Stimulated activated CD8-positive, alpha-beta memory T cell treated with anti-CD3 and anti-CD28 coated beads, Interleukin-4, amount 100 ng/mL, for 48 hours (primary cell): ENCODE measurements at regions not wholly inside any gene's neighbourhood (a gene's known extent, or its start where the extent isn't known, plus 50 kb on each side); places are given as distances from the start of the nearest gene placed in this dataset.
A peak's percentile ranks its signal among the peaks of the same experiment; 100 is the strongest.
"Not testable (repeated sequence)": the region's sequence is repeated elsewhere in the genome, so short reads cannot be mapped to it uniquely, and the experiment has no call there.

ENCODE experiments used
- DNase-seq: peaks from one replicate; pipeline ENCODE4 v3.0.0-alpha.2; 2020

- no peak for DNase-seq
Measured at GRCh38 chr11:134942681-134943080, 530.6 kb upstream of the B3GAT1 start.

GRCh38 chr11:134941936-134942600 lies 530.0 kb upstream of the B3GAT1 start:
- peak; percentile 27 for DNase-seq

DNA sequence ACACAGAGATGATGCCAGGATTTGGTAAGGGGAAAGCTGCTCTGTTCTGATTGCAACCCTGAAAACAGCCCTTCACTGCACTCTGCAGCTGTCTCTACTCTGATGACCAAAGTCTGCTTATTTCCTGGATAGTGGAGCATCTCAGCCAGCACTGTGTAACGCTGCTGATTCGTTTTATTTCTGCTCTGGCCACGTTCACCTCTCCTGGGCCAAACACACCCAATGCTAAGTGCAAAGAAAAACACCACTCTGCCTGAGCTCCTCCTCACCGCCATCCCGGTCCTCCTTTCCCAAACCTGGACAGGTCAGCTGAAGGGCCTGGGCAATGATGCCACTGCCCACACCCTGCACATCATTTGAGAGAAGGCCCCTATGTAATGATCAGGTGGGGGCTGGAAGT lies 529.3 kb upstream of the B3GAT1 start:
- no peak for DNase-seq

DNA sequence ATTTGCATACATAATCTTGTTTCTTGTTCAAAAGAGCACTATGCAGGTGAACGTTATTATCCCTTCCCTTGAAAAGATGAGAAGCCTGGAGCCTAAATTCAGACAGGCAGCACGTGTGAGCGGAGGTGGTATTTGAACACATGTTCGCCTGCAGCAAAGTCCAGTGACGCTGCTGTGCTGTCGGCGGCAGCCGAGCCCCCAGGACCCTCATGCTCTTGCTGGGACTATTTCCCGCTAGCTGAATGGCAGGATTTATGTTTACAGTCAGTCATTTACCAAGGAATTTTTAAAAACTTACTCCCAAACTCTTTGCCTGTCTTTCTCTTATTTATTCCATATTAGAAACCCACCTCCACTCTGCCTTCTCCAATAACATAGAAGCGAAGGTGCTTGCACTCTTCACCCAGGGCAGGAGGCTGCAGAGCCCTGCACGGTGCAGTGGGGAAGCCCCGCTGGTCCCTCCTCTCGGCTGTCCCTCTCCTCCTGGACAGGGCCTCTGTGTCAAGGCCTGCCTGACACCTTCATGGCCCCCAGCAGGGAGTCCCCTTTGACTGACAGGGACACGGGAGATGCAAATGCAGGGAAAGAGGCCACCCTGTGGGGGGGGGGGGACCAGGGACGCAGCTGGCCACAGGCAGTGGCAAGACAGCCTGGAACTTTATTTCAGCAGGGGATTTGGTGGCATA lies 528.5 kb upstream of the B3GAT1 start:
- no peak for DNase-seq

DNA sequence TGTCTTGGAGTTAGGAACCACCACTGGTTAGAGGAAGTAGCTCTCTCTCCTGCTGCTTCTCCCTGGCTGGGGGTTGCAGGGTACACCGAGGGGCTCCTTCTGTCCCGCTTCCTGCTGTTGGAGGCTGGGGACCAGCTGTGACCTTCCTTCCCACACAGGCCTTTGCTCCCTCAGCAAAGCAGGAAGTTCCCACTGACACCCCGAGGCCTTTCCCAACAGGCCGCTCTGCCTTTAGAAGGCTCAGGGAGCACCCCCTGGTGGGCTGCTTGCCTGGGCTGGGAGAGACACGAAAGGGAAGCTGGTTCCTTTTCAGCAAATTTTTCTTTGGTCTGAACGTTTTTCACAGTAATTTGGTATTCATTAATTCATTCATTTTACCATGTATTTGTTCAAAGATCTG lies 527.9 kb upstream of the B3GAT1 start:
- DNase-seq: no peak

DNA sequence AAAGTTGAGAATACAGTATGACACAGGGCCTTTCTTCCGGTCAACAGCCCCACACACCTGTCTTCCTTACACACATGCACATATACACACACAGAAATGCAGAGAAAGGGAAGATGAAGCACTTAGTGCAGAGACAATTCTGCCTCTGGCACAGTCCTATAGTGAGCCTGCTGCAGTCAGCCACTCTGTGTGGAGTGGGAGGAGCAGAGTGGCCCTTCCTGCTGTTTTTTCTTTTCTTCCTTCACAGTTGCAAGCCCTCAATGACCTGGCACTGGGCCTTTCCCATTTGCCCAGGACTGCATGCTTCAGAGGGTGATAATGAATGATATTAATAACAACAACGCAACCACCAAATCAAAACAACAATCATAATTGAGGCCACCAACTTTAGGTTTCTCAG lies 527.0 kb upstream of the B3GAT1 start:
- no peak for DNase-seq

GRCh38 chr11:134938212-134938611 lies 526.2 kb upstream of the B3GAT1 start:
- no peak for DNase-seq

DNA sequence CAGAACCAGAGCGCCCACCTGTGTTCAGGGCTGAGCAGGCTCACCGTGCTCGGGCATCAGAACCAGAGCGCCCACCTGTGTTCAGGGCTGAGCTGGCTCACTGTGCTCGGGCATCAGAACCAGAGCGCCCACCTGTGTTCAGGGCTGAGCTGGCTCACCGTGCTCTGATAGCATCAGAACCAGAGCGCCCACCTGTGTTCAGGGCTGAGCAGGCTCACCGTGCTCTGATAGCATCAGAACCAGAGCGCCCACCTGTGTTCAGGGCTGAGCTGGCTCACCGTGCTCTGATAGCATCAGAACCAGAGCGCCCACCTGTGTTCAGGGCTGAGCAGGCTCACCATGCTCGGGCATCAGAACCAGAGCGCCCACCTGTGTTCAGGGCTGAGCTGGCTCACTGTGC lies 525.2 kb upstream of the B3GAT1 start:
- not testable (repeated sequence) for DNase-seq

DNA sequence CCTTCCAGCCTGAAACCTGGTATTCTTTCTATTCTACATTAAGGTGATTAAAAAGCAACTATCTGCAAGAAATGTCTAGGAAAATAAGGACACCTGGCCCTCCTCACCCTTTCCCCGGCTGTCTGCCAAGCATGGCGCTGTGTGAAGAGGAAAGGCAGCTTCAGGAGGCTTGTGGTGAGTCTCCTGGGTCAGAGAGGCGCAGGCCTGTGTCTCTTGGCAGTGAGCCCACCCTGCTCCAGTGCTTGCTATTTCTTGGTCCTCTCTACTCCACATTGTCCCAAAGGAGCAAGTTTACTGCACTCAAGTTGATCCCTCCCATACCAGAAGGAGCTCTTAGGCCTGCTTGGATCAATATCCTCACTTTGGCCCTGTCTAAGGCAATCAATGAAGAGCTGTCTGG lies 520.7 kb upstream of the B3GAT1 start:
- DNase-seq: no peak

DNA sequence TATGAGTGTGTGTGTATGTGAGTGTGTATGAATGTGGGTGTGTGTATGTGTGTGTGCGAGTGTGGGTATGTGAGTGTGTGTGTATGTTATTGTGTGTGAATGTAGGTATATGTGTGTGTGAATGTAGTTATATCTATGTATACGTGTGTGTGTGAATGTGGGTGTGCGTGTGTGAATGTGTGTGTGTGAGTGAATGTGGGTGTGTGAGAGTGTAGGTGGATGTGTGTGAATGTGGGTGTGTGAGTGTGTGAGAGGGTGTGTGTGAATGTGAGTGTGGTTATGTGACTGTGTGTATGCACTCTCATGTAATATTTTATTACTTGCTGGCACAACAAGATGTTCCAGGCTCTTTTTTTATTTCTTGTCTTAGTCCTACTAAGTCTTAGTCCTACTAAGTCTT lies 513.4 kb upstream of the B3GAT1 start:
- no peak for DNase-seq

- DNase-seq: no peak
Measured at GRCh38 chr11:134923441-134923840, 511.4 kb upstream of the B3GAT1 start.

DNA sequence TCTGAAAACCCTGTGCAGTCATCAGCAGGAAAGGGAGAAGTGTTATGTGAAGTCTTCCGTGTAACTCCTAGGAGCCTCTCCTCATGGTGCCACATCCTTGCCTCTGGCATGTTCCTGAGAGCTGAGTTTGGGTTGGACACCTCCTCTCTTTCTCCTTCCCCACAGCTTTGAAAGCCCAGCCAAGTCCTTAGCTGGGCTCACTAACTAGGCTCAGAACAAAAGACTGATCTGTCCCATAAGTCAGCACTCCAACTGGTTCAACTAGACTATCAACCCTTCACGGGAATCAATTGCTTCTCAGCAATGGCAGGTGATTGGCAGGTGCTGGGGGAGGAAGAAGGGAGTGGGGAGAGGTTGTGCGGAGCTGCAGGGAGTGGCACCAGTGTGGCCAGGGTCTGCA lies 509.9 kb upstream of the B3GAT1 start:
- no peak for DNase-seq

- DNase-seq: no peak
Measured at GRCh38 chr11:134920851-134921608, 509.0 kb upstream of the B3GAT1 start.

DNA sequence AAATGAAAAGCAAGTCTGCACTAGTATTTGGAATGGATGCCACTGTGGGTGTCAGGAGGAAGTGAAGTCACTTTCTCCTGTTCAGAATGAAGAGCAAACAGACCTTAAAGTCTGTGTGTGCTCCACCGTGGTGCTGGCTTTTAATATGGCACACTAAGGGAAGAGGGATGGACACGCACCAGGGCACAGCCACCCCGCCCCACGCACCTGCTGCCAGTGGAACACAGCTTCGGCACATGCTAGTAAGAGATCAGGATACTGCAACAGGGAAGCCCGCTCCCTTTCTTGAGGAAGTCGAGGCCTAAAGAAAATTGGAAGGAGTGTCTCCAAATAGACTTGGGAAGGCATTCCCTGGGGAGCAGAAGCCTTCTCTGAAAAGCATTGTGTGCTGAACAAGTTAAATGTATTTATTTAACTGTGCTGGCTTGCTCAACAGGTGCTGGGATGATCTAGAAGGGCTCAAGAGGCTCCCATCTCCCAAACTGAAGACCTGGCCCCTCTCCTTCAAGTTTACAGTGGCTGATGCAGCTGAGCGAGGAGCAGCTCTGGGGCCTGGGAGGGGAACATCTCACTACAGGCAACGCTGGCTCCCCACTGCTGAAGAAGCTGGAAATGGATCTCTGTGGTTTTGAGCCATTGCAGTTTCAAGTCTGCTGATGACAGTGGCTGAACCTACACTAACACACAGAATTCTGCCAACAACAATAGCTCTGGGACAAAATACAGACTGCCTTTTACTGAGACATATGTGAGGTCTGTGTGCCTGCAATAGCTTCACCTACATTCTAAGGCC lies 504.6 kb upstream of the B3GAT1 start:
- no peak for DNase-seq

DNA sequence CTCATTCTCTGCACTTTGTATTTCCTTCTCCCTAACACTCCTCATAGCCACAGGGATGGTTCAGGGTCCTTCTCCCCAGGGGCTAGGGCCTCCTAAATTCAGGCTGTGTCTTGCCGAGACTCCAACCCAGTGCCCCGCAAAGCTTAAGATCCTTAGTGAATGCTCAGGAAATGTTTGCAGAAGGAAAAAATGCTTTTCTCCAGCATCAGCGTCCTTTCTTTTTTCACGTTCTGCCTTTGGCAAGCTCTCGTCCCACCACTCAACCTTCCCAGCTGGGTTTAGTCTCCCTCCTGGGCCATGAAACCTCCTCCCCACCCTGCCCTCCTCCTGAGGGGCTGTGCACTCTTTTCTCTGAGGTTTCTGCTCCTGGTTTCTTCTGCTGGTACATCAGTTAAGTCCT lies 503.8 kb upstream of the B3GAT1 start:
- no peak for DNase-seq

DNA sequence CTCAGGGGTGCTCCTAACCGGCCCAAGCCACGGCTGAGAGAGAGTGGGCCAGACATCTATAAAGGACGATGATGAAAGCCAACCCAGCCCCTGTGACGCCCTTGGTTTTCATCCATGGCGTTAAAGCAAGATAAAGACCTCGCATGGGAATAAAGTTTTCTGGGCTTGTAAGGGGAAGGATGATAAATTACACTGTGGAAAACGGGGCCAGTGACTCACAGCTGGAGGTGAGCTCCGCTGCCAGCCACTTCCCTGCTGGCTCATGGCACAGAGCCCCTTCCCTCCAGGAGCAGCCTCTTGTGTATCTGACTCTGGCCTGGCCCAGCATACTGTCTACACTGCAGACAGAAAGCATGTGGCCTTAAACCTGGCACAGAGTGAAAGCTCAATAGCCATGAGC lies 503.2 kb upstream of the B3GAT1 start:
- no peak for DNase-seq

DNA sequence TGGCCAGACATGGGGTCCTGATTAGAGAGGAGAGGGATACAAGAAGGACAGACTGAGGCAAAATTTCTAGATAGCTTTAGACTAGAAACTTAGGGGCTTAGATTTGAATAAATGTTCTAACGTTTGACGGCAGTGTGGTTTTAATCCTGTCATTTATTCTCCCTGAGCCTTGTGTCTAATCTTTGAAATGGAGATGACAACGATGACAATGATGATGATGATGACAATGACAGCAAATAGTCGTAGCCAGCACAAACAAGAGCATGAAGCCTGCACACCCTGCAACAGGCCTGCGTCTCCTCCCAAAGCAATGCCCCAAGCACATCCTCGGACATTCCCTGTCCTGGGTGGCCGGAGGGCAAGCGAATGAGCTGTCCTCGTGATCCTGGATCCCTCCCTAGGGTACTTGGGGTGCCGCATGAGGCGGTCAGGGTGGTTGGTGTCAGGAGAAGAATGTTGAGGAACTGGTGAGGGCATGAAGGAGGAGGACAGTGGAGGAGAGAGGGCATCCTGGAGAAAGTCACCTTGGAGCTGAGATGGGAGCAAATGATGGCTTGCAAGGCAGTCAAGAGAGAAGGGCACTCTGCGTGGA lies 502.1 kb upstream of the B3GAT1 start:
- DNase-seq: no peak

DNA sequence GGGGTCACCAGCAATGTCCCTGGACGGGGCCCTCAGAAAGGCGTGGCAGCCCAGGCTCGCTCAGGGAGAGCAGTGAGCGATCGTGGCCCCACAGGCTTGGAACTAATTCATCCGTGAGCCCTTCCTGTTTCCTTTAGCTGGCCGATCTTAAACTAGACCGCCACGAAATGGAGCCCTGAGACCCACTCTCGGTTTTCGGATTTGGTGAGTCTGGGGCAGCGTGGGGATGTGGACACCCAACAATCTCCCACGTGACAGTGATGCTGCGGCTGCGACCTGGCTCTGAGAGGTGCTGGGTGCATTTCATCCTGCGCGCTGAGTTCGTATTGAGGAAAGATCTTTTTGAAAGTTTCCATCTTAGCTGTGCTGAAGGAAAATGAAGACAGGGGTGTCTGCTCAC lies 501.3 kb upstream of the B3GAT1 start:
- no peak for DNase-seq

DNA sequence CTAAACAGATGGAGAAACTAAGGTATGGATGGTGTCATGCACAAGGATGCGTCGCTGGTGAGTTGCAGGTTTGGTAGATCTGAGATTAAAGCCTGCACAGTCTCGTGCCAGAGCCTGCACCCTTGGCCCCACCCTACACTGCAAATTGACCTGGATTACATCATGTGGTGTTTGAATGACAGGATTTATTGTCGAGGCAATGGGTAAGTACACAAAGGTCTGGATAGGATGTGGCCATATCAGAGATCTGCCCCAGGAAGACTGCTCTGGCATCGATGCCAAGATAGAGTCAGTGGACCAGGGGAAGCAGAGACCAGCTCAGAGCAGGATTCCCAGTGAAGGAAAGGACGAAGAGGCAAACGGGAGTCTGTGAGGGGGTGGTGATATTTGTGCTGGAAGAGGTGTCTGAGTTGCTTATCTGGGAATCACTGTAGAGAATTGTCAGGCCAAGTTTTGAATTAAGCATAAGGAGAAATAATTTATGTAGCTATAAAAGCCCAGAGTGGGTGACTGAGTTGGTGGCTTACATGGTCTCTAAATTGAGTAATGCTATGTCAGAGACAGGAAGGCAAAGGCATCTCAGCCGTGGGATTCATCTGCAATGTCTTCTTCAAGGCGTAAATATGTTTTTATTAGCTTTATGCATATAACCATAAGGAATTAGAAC lies 499.6 kb upstream of the B3GAT1 start:
- DNase-seq: no peak

GRCh38 chr11:134908583-134908982 lies 496.5 kb upstream of the B3GAT1 start:
- DNase-seq: no peak

- DNase-seq: no peak
Measured at GRCh38 chr11:134907636-134908035, 495.6 kb upstream of the B3GAT1 start.

GRCh38 chr11:134906356-134906955 lies 494.4 kb upstream of the B3GAT1 start:
- no peak for DNase-seq
